B cell (primary cell): ENCODE measurements at regions not wholly inside any gene's neighbourhood (a gene's known extent, or its start where the extent isn't known, plus 50 kb on each side); places are given as distances from the start of the nearest gene placed in this dataset.

Source experiments
- ATAC-seq: fragments of 200-7000 bp; cut with Tn5 transposase; one replicate; pipeline ENCODE4 v1.10.0; 2021; ENCODE audit warnings: low read depth, mild to moderate bottlenecking, moderate number of reproducible peaks, moderate library complexity
- CTCF ChIA-PET: fragments of 350-600 bp; sonication (Branson Sonifier 250); formaldehyde crosslinking; loops from one replicate; lab custom pipeline; 2021; ENCODE audit warnings: antibody characterized with exemption, inconsistent platforms; lab: Charles Lee
- POLR2A ChIA-PET: fragments of 350-600 bp; sonication (Branson Sonifier 250); formaldehyde crosslinking; loops from one replicate; lab custom pipeline; 2021; ENCODE audit warnings: antibody characterized with exemption; lab: Charles Lee
- DNase-seq: peaks from one replicate; pipeline ENCODE4 v3.0.0; 2013
- H2AFZ ChIP-seq: 2 replicates; pipeline ENCODE4 v1.6.1; 2012; ENCODE audit warnings: mild to moderate bottlenecking, low read depth, low read length; ENCODE audit not compliant: insufficient read depth, poor library complexity, severe bottlenecking
- H3K27ac ChIP-seq, 2 donors: 1 replicate in 1 of 2; 2 replicates in 1 of 2; pipeline ENCODE4 v1.5.1; 2012 to 2013; ENCODE audit warnings: low read length in 2 of 2, mild to moderate bottlenecking in 2 of 2, moderate library complexity in 1 of 2
- H3K27me3 ChIP-seq, 4 experiments: fragments of 200-600 bp in 1 of 4; sonication (generic) in 1 of 4; replicated peaks in 1 of 4; 1 replicate in 2 of 4; 2 replicates in 2 of 4; pipeline versions ENCODE4 v1.6.1 to v1.7.0; 2013 to 2016; ENCODE audit warnings: low read length in 3 of 4, mild to moderate bottlenecking in 2 of 4, mixed read lengths in 1 of 4, moderate library complexity in 1 of 4; ENCODE audit not compliant: insufficient read depth in 4 of 4, control insufficient read depth in 3 of 4; ENCODE audit errors: control extremely low read depth in 1 of 4
- H3K36me3 ChIP-seq, 2 experiments: replicated peaks in 1 of 2; 1 replicate in 1 of 2; 2 replicates in 1 of 2; pipeline versions ENCODE4 v1.6.1 to v1.7.1; 2013; ENCODE audit warnings: low read length in 1 of 2; ENCODE audit not compliant: insufficient read depth in 2 of 2, control insufficient read depth in 1 of 2; ENCODE audit errors: control extremely low read depth in 1 of 2, extremely low read depth in 1 of 2
- H3K4me1 ChIP-seq, 2 donors: fragments of 200-600 bp in 1 of 2; sonication (generic) in 1 of 2; 1 replicate in 1 of 2; 2 replicates in 1 of 2; pipeline versions ENCODE4 v1.5.1 to v1.6.1; 2013 to 2017; ENCODE audit warnings: low read length in 2 of 2; ENCODE audit not compliant: control insufficient read depth in 2 of 2, insufficient read depth in 2 of 2
- H3K4me2 ChIP-seq: replicated peaks from 2 replicates; pipeline ENCODE3; 2012; ENCODE audit warnings: mild to moderate bottlenecking, low read depth, low read length; ENCODE audit not compliant: poor library complexity, severe bottlenecking
- H3K4me3 ChIP-seq, 5 experiments: fragments of 200-600 bp in 1 of 5; sonication (generic) in 1 of 5; 1 replicate in 3 of 5; 2 replicates in 2 of 5; pipeline versions ENCODE4 v1.5.1 to v1.7.0; 2011 to 2016; ENCODE audit warnings: low read length in 4 of 5, mild to moderate bottlenecking in 4 of 5, low read depth in 2 of 5, control low read depth in 1 of 5, moderate library complexity in 1 of 5; ENCODE audit not compliant: insufficient read depth in 1 of 5; ENCODE audit errors: control extremely low read depth in 1 of 5, extremely low read depth in 1 of 5
- H3K79me2 ChIP-seq: fragments of 200-600 bp; sonication (generic); one replicate; pipeline ENCODE4 v1.6.0; 2016; ENCODE audit warnings: low read length; ENCODE audit not compliant: control insufficient read depth, insufficient read depth
- H3K9ac ChIP-seq: fragments of 200-600 bp; sonication (generic); 2 replicates; pipeline ENCODE4 v1.6.1; 2017; ENCODE audit warnings: mild to moderate bottlenecking, low read length, moderate library complexity
- H3K9me3 ChIP-seq, 3 donors: one replicate each; pipeline versions ENCODE4 v1.6.1 to v1.7.1; 2013; ENCODE audit warnings: low read length in 2 of 3; ENCODE audit not compliant: control insufficient read depth in 2 of 3, insufficient read depth in 1 of 3; ENCODE audit errors: control extremely low read depth in 1 of 3
- H4K20me1 ChIP-seq: 2 replicates; pipeline ENCODE4 v1.6.0; 2012; ENCODE audit warnings: mild to moderate bottlenecking, low read length; ENCODE audit not compliant: insufficient read depth, control insufficient read depth, poor library complexity, severe bottlenecking
- H3K27ac Mint-ChIP-seq: one replicate; pipeline ENCODE4 v1.8.0; 2021; ENCODE audit warnings: mixed read lengths
- H3K27me3 Mint-ChIP-seq: one replicate; pipeline ENCODE4 v1.8.0; 2021; ENCODE audit warnings: mixed read lengths
- H3K4me1 Mint-ChIP-seq: one replicate; pipeline ENCODE4 v1.8.0; 2021; ENCODE audit warnings: mixed read lengths
- H3K4me3 Mint-ChIP-seq: one replicate; pipeline ENCODE4 v1.8.0; 2021; ENCODE audit warnings: mixed read lengths
- H3K9me3 Mint-ChIP-seq: one replicate; pipeline ENCODE4 v1.8.0; 2022; ENCODE audit warnings: mixed read lengths; ENCODE audit not compliant: insufficient read depth
- EZH2 ChIP-seq: IDR thresholded peaks from 2 replicates; pipeline ENCODE4 v1.6.1; 2012; ENCODE audit warnings: borderline replicate concordance, low read depth, mild to moderate bottlenecking, moderate library complexity, low read length; ENCODE audit not compliant: insufficient read depth, poor library complexity, severe bottlenecking
- WGBS: methylation state at CpG from one replicate; pipeline ENCODE4 v1.1.5; 2013; ENCODE audit warnings: missing lambda C conversion rate; ENCODE audit not compliant: insufficient coverage; 5-methylcytosine and 5-hydroxymethylcytosine counted together
- intact Hi-C: fragments of 100-400 bp; cut with micrococcal nuclease; formaldehyde crosslinking; loops from one replicate; pipeline ENCODE4 v1.10.0; 2022
- TF ChIP-seq, protein P1 (sequence below): fragments of 200-600 bp; IDR thresholded peaks from one replicate; pipeline ENCODE4 v1.8.0; 2022; ENCODE audit warnings: antibody characterized with exemption, mild to moderate bottlenecking

- Histone ChIP-seq H4K20me1 (no peaks in the 10 kb centered on the region), H2AFZ (no peak overlapping the region), H3K9me3 (peaks cover 0 to 1% (median 0%) of the 10 kb centered on the region in 3 donors), H3K4me1 (no peaks in the 10 kb centered on the region), H3K27ac (no peak overlapping the region), H3K4me3 (no peak overlapping the region), H3K36me3 (no peaks in the 10 kb centered on the region), H3K4me2 (no peak overlapping the region), H3K79me2 (no peaks in the 10 kb centered on the region), H3K27me3 (no peaks in the 10 kb centered on the region), H3K9ac (no peak overlapping the region)
- Mint-ChIP-seq H3K27ac (no peak overlapping the region), H3K27me3 (no peaks in the 10 kb centered on the region), H3K4me1 (no peaks in the 10 kb centered on the region), H3K4me3 (no peak overlapping the region), H3K9me3 (peaks cover 3% of the 10 kb centered on the region)
- DNase-seq: no peak
- no peak for TF ChIP-seq EZH2
- TF ChIP-seq, protein P1, sequence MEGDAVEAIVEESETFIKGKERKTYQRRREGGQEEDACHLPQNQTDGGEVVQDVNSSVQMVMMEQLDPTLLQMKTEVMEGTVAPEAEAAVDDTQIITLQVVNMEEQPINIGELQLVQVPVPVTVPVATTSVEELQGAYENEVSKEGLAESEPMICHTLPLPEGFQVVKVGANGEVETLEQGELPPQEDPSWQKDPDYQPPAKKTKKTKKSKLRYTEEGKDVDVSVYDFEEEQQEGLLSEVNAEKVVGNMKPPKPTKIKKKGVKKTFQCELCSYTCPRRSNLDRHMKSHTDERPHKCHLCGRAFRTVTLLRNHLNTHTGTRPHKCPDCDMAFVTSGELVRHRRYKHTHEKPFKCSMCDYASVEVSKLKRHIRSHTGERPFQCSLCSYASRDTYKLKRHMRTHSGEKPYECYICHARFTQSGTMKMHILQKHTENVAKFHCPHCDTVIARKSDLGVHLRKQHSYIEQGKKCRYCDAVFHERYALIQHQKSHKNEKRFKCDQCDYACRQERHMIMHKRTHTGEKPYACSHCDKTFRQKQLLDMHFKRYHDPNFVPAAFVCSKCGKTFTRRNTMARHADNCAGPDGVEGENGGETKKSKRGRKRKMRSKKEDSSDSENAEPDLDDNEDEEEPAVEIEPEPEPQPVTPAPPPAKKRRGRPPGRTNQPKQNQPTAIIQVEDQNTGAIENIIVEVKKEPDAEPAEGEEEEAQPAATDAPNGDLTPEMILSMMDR: no peak
- CTCF ChIA-PET: no interaction called here
- ATAC-seq: no peak
- intact Hi-C loops: no loop called here
- 0% methylated on average over 1 of the region's 2 CpGs for WGBS
- POLR2A ChIA-PET: no interaction called here
Measured at GRCh38 chr4:180086480-180087190, 2156.6 kb upstream of the TENM3 start.

- H3K4me1 Mint-ChIP-seq: no peaks in the 10 kb centered on the region
- H3K4me1 ChIP-seq: peaks cover 0 to 11% of the 10 kb centered on the region in 2 donors
- H3K27me3 ChIP-seq: no peaks in the 10 kb centered on the region
- H3K79me2 ChIP-seq: no peaks in the 10 kb centered on the region
- intact Hi-C loops: no loop called here
- H2AFZ ChIP-seq: no peak overlapping the region
- H3K27me3 Mint-ChIP-seq: no peaks in the 10 kb centered on the region
- ChIA-PET POLR2A (no interaction called here), CTCF (no interaction called here)
- no peak overlapping the region for H3K4me3 Mint-ChIP-seq
- DNase-seq (no peak), ATAC-seq (no peak)
- H3K27ac ChIP-seq: no peak overlapping the region
- H3K9me3 ChIP-seq: peaks cover 0 to 19% (median 0%) of the 10 kb centered on the region in 3 donors
- H3K36me3 ChIP-seq: no peaks in the 10 kb centered on the region
- no peak overlapping the region for H3K4me2 ChIP-seq
- no peak overlapping the region for H3K9ac ChIP-seq
- no peaks in the 10 kb centered on the region for H4K20me1 ChIP-seq
- H3K27ac Mint-ChIP-seq: no peak overlapping the region
- TF ChIP-seq, protein P1: no peak
- no peak for TF ChIP-seq EZH2
- peaks cover 10% of the 10 kb centered on the region for H3K9me3 Mint-ChIP-seq
- H3K4me3 ChIP-seq: no peak overlapping the region
Measured at GRCh38 chr4:180098586-180098985, 2144.6 kb upstream of the TENM3 start.
